Smooth muscle cell (in vitro differentiated cells): ENCODE measurements at regions not wholly inside any gene's neighbourhood (a gene's known extent, or its start where the extent isn't known, plus 50 kb on each side); places are given as distances from the start of the nearest gene placed in this dataset.

ENCODE experiments used
- DNase-seq: peaks from one replicate; lab custom pipeline; 2025; ENCODE audit not compliant: unreplicated experiment; lab: John Stamatoyannopoulos, UW
- H2AFZ ChIP-seq: fragments of 200-600 bp; sonication (generic); 2 replicates; pipeline ENCODE4 v1.6.0; 2016; ENCODE audit warnings: antibody characterized with exemption, low read depth, mild to moderate bottlenecking
- H3F3A ChIP-seq: fragments of 200-600 bp; sonication (generic); 2 replicates; pipeline ENCODE4 v1.6.0; 2017; ENCODE audit warnings: antibody characterized with exemption, low read depth
- H3K27ac ChIP-seq: fragments of 200-600 bp; sonication (generic); 2 replicates; pipeline ENCODE4 v1.5.1; 2016; ENCODE audit warnings: low read depth, mild to moderate bottlenecking
- H3K27me3 ChIP-seq: fragments of 200-600 bp; sonication (generic); 2 replicates; pipeline ENCODE4 v1.6.1; 2016; ENCODE audit warnings: low read depth, mild to moderate bottlenecking
- H3K36me3 ChIP-seq: fragments of 200-600 bp; sonication (generic); 2 replicates; pipeline ENCODE4 v1.5.1; 2016; ENCODE audit warnings: low read depth
- H3K4me1 ChIP-seq: fragments of 200-600 bp; sonication (generic); 2 replicates; pipeline ENCODE4 v1.5.1; 2016; ENCODE audit warnings: low read depth
- H3K4me2 ChIP-seq: fragments of 200-600 bp; sonication (generic); 2 replicates; pipeline ENCODE4 v1.6.0; 2016; ENCODE audit warnings: mild to moderate bottlenecking
- H3K4me3 ChIP-seq: fragments of 200-600 bp; sonication (generic); 2 replicates; pipeline ENCODE4 v1.5.1; 2016; ENCODE audit warnings: mild to moderate bottlenecking
- H3K79me2 ChIP-seq: fragments of 200-600 bp; sonication (generic); 2 replicates; pipeline ENCODE4 v1.6.0; 2016; ENCODE audit warnings: low read depth, mild to moderate bottlenecking
- H3K9ac ChIP-seq: fragments of 200-600 bp; sonication (generic); 2 replicates; pipeline ENCODE4 v1.6.0; 2016; ENCODE audit warnings: low read depth
- H3K9me3 ChIP-seq: fragments of 200-600 bp; sonication (generic); replicated peaks from 2 replicates; pipeline ENCODE4 v1.5.1; 2016; ENCODE audit warnings: low read depth
- H4K20me1 ChIP-seq: fragments of 200-600 bp; sonication (generic); 2 replicates; pipeline ENCODE4 v1.6.0; 2016; ENCODE audit warnings: low read depth
- CTCF ChIP-seq: fragments of 200-600 bp; sonication (generic); IDR thresholded peaks from 2 replicates; pipeline ENCODE4 v1.5.1; 2017; ENCODE audit warnings: borderline replicate concordance, mild to moderate bottlenecking, antibody characterized with exemption; ENCODE audit not compliant: insufficient read depth, poor library complexity, severe bottlenecking
- WGBS: methylation state at CpG from one replicate; pipeline ENCODE4 v1.1.7; 2016; ENCODE audit warnings: low lambda C conversion rate; 5-methylcytosine and 5-hydroxymethylcytosine counted together

GRCh38 chr5:102611312-102611711 is 112.5 kb upstream of the SLCO6A1 start:
- Histone ChIP-seq H3K4me3 (no peak overlapping the region), H3K4me1 (no peaks in the 10 kb centered on the region), H3K4me2 (no peak overlapping the region), H4K20me1 (no peaks in the 10 kb centered on the region), H3K36me3 (no peaks in the 10 kb centered on the region), H2AFZ (no peak overlapping the region), H3K27me3 (no peaks in the 10 kb centered on the region), H3K9me3 (no peaks in the 10 kb centered on the region), H3K27ac (no peak overlapping the region), H3K79me2 (no peaks in the 10 kb centered on the region), H3F3A (no peaks in the 10 kb centered on the region), H3K9ac (no peak overlapping the region)
- 0% methylated on average over 1 of the region's 1 CpG for WGBS
- DNase-seq, result no peak
- TF ChIP-seq CTCF, result no peak

GRCh38 chr5:102613661-102614060 is 114.9 kb upstream of the SLCO6A1 start:
- no peak overlapping the region for H2AFZ ChIP-seq
- no peaks in the 10 kb centered on the region for H3K9me3 ChIP-seq
- no peaks in the 10 kb centered on the region for H3K79me2 ChIP-seq
- no peak overlapping the region for H3K4me3 ChIP-seq
- H3K4me2 ChIP-seq, result no peak overlapping the region
- no peak for DNase-seq
- H3F3A ChIP-seq, result no peaks in the 10 kb centered on the region
- no peaks in the 10 kb centered on the region for H3K36me3 ChIP-seq
- 97% methylated on average over 2 of the region's 2 CpGs for WGBS
- H3K4me1 ChIP-seq, result no peaks in the 10 kb centered on the region
- no peak overlapping the region for H3K9ac ChIP-seq
- H3K27ac ChIP-seq, result no peak overlapping the region
- H3K27me3 ChIP-seq, result no peaks in the 10 kb centered on the region
- H4K20me1 ChIP-seq, result no peaks in the 10 kb centered on the region
- TF ChIP-seq CTCF, result no peak

GRCh38 chr5:102617191-102618187 is 118.7 kb upstream of the SLCO6A1 start:
- H3K4me2 ChIP-seq, result no peak overlapping the region
- no peaks in the 10 kb centered on the region for H3K9me3 ChIP-seq
- H3K4me3 ChIP-seq, result no peak overlapping the region
- H3K36me3 ChIP-seq, result no peaks in the 10 kb centered on the region
- H3K79me2 ChIP-seq, result no peaks in the 10 kb centered on the region
- TF ChIP-seq CTCF, result no peak
- no peak overlapping the region for H3K9ac ChIP-seq
- H3K4me1 ChIP-seq, result no peaks in the 10 kb centered on the region
- H3K27ac ChIP-seq, result no peak overlapping the region
- H2AFZ ChIP-seq, result no peak overlapping the region
- DNase-seq, result no peak
- WGBS, result 73% methylated on average over 5 of the region's 5 CpGs
- no peaks in the 10 kb centered on the region for H3K27me3 ChIP-seq
- H4K20me1 ChIP-seq, result no peaks in the 10 kb centered on the region
- H3F3A ChIP-seq, result no peaks in the 10 kb centered on the region

GRCh38 chr5:102622262-102622661 is 123.5 kb upstream of the SLCO6A1 start:
- no peak overlapping the region for H3K9ac ChIP-seq
- H3K4me1 ChIP-seq, result peaks cover 6% of the 10 kb centered on the region
- no peak overlapping the region for H2AFZ ChIP-seq
- H3K9me3 ChIP-seq, result no peaks in the 10 kb centered on the region
- peak overlapping the region; percentile 34 for H3K4me2 ChIP-seq
- H4K20me1 ChIP-seq, result no peaks in the 10 kb centered on the region
- peak overlapping the region; percentile 2 for H3K27ac ChIP-seq
- no peaks in the 10 kb centered on the region for H3K36me3 ChIP-seq
- H3F3A ChIP-seq, result peaks cover 7% of the 10 kb centered on the region
- no peak overlapping the region for H3K4me3 ChIP-seq
- 16% methylated on average over 3 of the region's 3 CpGs for WGBS
- no peaks in the 10 kb centered on the region for H3K79me2 ChIP-seq
- TF ChIP-seq CTCF, result no peak
- no peak for DNase-seq
- H3K27me3 ChIP-seq, result no peaks in the 10 kb centered on the region
